ENCODE measurements at regions not wholly inside any gene's neighbourhood (a gene's known extent, or its start where the extent isn't known, plus 50 kb on each side); places are given as distances from the start of the nearest gene placed in this dataset.

GRCh38 chr3:150300388-150300787, 107.7 kb upstream of the TSC22D2 start:
- no peak overlapping the region for H3K4me3 ChIP-seq (ENCODE audit: low read depth in 1 of 2, low read length in 2 of 2)
- H3K4me1 ChIP-seq (ENCODE audit: insufficient read depth, low read length): no peaks in the 10 kb centered on the region
- H3K27me3 ChIP-seq (ENCODE audit: control insufficient read depth in 1 of 2, insufficient read depth in 2 of 2, low read length in 2 of 2): no peaks in the 10 kb centered on the region
- no peak overlapping the region for H3K27ac ChIP-seq (ENCODE audit: low read depth, low read length)
- H3K36me3 ChIP-seq (ENCODE audit: insufficient read depth, low read length): no peaks in the 10 kb centered on the region
- H3K9me3 ChIP-seq (ENCODE audit: low read length): no peaks in the 10 kb centered on the region
- H3K9ac ChIP-seq (ENCODE audit: low read length): no peak overlapping the region

GRCh38 chr3:150299201-150299600, 108.9 kb upstream of the TSC22D2 start:
- no peaks in the 10 kb centered on the region for H3K4me1 ChIP-seq (ENCODE audit: insufficient read depth, low read length)
- H3K27me3 ChIP-seq (ENCODE audit: control insufficient read depth in 1 of 2, insufficient read depth in 2 of 2, low read length in 2 of 2): no peaks in the 10 kb centered on the region
- H3K36me3 ChIP-seq (ENCODE audit: insufficient read depth, low read length): no peaks in the 10 kb centered on the region
- H3K9ac ChIP-seq (ENCODE audit: low read length): no peak overlapping the region
- H3K27ac ChIP-seq (ENCODE audit: low read depth, low read length): no peak overlapping the region
- no peaks in the 10 kb centered on the region for H3K9me3 ChIP-seq (ENCODE audit: low read length)
- no peak overlapping the region for H3K4me3 ChIP-seq (ENCODE audit: low read depth in 1 of 2, low read length in 2 of 2)

- Histone ChIP-seq H3K27me3 (ENCODE audit: control insufficient read depth in 1 of 2, insufficient read depth in 2 of 2, low read length in 2 of 2) (no peaks in the 10 kb centered on the region), H3K27ac (ENCODE audit: low read depth, low read length) (no peak overlapping the region), H3K36me3 (ENCODE audit: insufficient read depth, low read length) (no peaks in the 10 kb centered on the region), H3K4me1 (ENCODE audit: insufficient read depth, low read length) (no peaks in the 10 kb centered on the region), H3K9ac (ENCODE audit: low read length) (no peak overlapping the region), H3K9me3 (ENCODE audit: low read length) (no peaks in the 10 kb centered on the region), H3K4me3 (ENCODE audit: low read depth in 1 of 2, low read length in 2 of 2) (no peak overlapping the region)
These were observed 111.1 kb upstream of the TSC22D2 start for GRCh38 chr3:150296966-150297365.

- no peaks in the 10 kb centered on the region for H3K9me3 ChIP-seq (ENCODE audit: low read length)
- no peak overlapping the region for H3K9ac ChIP-seq (ENCODE audit: low read length)
- H3K36me3 ChIP-seq (ENCODE audit: insufficient read depth, low read length): no peaks in the 10 kb centered on the region
- H3K27ac ChIP-seq (ENCODE audit: low read depth, low read length): no peak overlapping the region
- H3K4me3 ChIP-seq (ENCODE audit: low read depth in 1 of 2, low read length in 2 of 2): no peak overlapping the region
- no peaks in the 10 kb centered on the region for H3K27me3 ChIP-seq (ENCODE audit: control insufficient read depth in 1 of 2, insufficient read depth in 2 of 2, low read length in 2 of 2)
- no peaks in the 10 kb centered on the region for H3K4me1 ChIP-seq (ENCODE audit: insufficient read depth, low read length)
These were observed 111.9 kb upstream of the TSC22D2 start for GRCh38 chr3:150296123-150296735.

- Histone ChIP-seq H3K27me3 (ENCODE audit: control insufficient read depth in 1 of 2, insufficient read depth in 2 of 2, low read length in 2 of 2) (no peaks in the 10 kb centered on the region), H3K36me3 (ENCODE audit: insufficient read depth, low read length) (no peaks in the 10 kb centered on the region), H3K27ac (ENCODE audit: low read depth, low read length) (no peak overlapping the region), H3K9me3 (ENCODE audit: low read length) (no peaks in the 10 kb centered on the region), H3K9ac (ENCODE audit: low read length) (no peak overlapping the region), H3K4me1 (ENCODE audit: insufficient read depth, low read length) (no peaks in the 10 kb centered on the region), H3K4me3 (ENCODE audit: low read depth in 1 of 2, low read length in 2 of 2) (no peak overlapping the region)
These were observed 114.6 kb upstream of the TSC22D2 start for GRCh38 chr3:150293401-150294001.

- Histone ChIP-seq H3K4me1 (ENCODE audit: insufficient read depth, low read length) (no peaks in the 10 kb centered on the region), H3K27ac (ENCODE audit: low read depth, low read length) (no peak overlapping the region), H3K27me3 (ENCODE audit: control insufficient read depth in 1 of 2, insufficient read depth in 2 of 2, low read length in 2 of 2) (no peaks in the 10 kb centered on the region), H3K4me3 (ENCODE audit: low read depth in 1 of 2, low read length in 2 of 2) (no peak overlapping the region), H3K9me3 (ENCODE audit: low read length) (no peaks in the 10 kb centered on the region), H3K9ac (ENCODE audit: low read length) (no peak overlapping the region), H3K36me3 (ENCODE audit: insufficient read depth, low read length) (no peaks in the 10 kb centered on the region)
These were observed 115.2 kb upstream of the TSC22D2 start for GRCh38 chr3:150292891-150293290.

- H3K27ac ChIP-seq (ENCODE audit: low read depth, low read length): no peak overlapping the region
- no peak overlapping the region for H3K4me3 ChIP-seq (ENCODE audit: low read depth in 1 of 2, low read length in 2 of 2)
- no peaks in the 10 kb centered on the region for H3K36me3 ChIP-seq (ENCODE audit: insufficient read depth, low read length)
- H3K9ac ChIP-seq (ENCODE audit: low read length): no peak overlapping the region
- no peaks in the 10 kb centered on the region for H3K9me3 ChIP-seq (ENCODE audit: low read length)
- no peaks in the 10 kb centered on the region for H3K27me3 ChIP-seq (ENCODE audit: control insufficient read depth in 1 of 2, insufficient read depth in 2 of 2, low read length in 2 of 2)
- H3K4me1 ChIP-seq (ENCODE audit: insufficient read depth, low read length): no peaks in the 10 kb centered on the region
These were observed 116.6 kb upstream of the TSC22D2 start for GRCh38 chr3:150291515-150291914.

- Histone ChIP-seq H3K9ac (ENCODE audit: low read length) (no peak overlapping the region), H3K9me3 (ENCODE audit: low read length) (no peaks in the 10 kb centered on the region), H3K27ac (ENCODE audit: low read depth, low read length) (no peak overlapping the region)
These were observed 121.5 kb upstream of the TSC22D2 start for GRCh38 chr3:150286390-150287147.

GRCh38 chr3:150285601-150286000, 122.5 kb upstream of the TSC22D2 start:
- no peaks in the 10 kb centered on the region for H3K9me3 ChIP-seq (ENCODE audit: low read length)
- no peaks in the 10 kb centered on the region for H3K4me1 ChIP-seq (ENCODE audit: insufficient read depth, low read length)
- H3K4me3 ChIP-seq (ENCODE audit: low read depth in 1 of 2, low read length in 2 of 2): no peak overlapping the region
- H3K27me3 ChIP-seq (ENCODE audit: control insufficient read depth in 1 of 2, insufficient read depth in 2 of 2, low read length in 2 of 2): no peaks in the 10 kb centered on the region
- no peak overlapping the region for H3K27ac ChIP-seq (ENCODE audit: low read depth, low read length)
- no peak overlapping the region for H3K9ac ChIP-seq (ENCODE audit: low read length)
- no peaks in the 10 kb centered on the region for H3K36me3 ChIP-seq (ENCODE audit: insufficient read depth, low read length)

More at GRCh38 chr3:150286390-150287147, 121.5 kb upstream of the TSC22D2 start:
- no peaks in the 10 kb centered on the region for H3K4me1 ChIP-seq (ENCODE audit: insufficient read depth, low read length)
- H3K36me3 ChIP-seq (ENCODE audit: insufficient read depth, low read length): no peaks in the 10 kb centered on the region
- H3K4me3 ChIP-seq (ENCODE audit: low read depth in 1 of 2, low read length in 2 of 2): no peak overlapping the region
- H3K27me3 ChIP-seq (ENCODE audit: control insufficient read depth in 1 of 2, insufficient read depth in 2 of 2, low read length in 2 of 2): no peaks in the 10 kb centered on the region

GRCh38 chr3:150278843-150279381, 129.2 kb upstream of the TSC22D2 start:
- no peaks in the 10 kb centered on the region for H3K36me3 ChIP-seq (ENCODE audit: insufficient read depth, low read length)
- no peaks in the 10 kb centered on the region for H3K4me1 ChIP-seq (ENCODE audit: insufficient read depth, low read length)
- no peak overlapping the region for H3K9ac ChIP-seq (ENCODE audit: low read length)
- H3K27ac ChIP-seq (ENCODE audit: low read depth, low read length): no peak overlapping the region
- no peak overlapping the region for H3K4me3 ChIP-seq (ENCODE audit: low read depth in 1 of 2, low read length in 2 of 2)
- peaks cover 0 to 4% of the 10 kb centered on the region in 2 donors for H3K27me3 ChIP-seq (ENCODE audit: control insufficient read depth in 1 of 2, insufficient read depth in 2 of 2, low read length in 2 of 2)
- no peaks in the 10 kb centered on the region for H3K9me3 ChIP-seq (ENCODE audit: low read length)

- Histone ChIP-seq H3K27me3 (ENCODE audit: control insufficient read depth in 1 of 2, insufficient read depth in 2 of 2, low read length in 2 of 2) (peaks cover 0 to 4% of the 10 kb centered on the region in 2 donors), H3K36me3 (ENCODE audit: insufficient read depth, low read length) (no peaks in the 10 kb centered on the region), H3K4me3 (ENCODE audit: low read depth in 1 of 2, low read length in 2 of 2) (no peak overlapping the region), H3K9me3 (ENCODE audit: low read length) (no peaks in the 10 kb centered on the region), H3K4me1 (ENCODE audit: insufficient read depth, low read length) (no peaks in the 10 kb centered on the region), H3K27ac (ENCODE audit: low read depth, low read length) (no peak overlapping the region), H3K9ac (ENCODE audit: low read length) (no peak overlapping the region)
These were observed 129.9 kb upstream of the TSC22D2 start for GRCh38 chr3:150278195-150278594.
